Liver (tissue), 8 donors: ENCODE measurements at regions not wholly inside any gene's neighbourhood (a gene's known extent, or its start where the extent isn't known, plus 50 kb on each side); places are given as distances from the start of the nearest gene placed in this dataset.

Experiments
- DNase-seq: peaks from one replicate; pipeline ENCODE4 v3.0.0-alpha.2; 2017; ENCODE audit warnings: low spot score
- H3K27ac ChIP-seq, 2 donors: one replicate each; pipeline ENCODE4 v1.7.0; 2013; ENCODE audit warnings: inconsistent platforms in 2 of 2, low read length in 2 of 2, control low read depth in 1 of 2, low read depth in 1 of 2, mild to moderate bottlenecking in 1 of 2
- H3K27me3 ChIP-seq, 4 donors: one replicate each; pipeline versions ENCODE4 v1.6.1 to v1.7.0; 2013; ENCODE audit warnings: low read length in 3 of 4, inconsistent platforms in 1 of 4, mild to moderate bottlenecking in 1 of 4, moderate library complexity in 1 of 4; ENCODE audit not compliant: control insufficient read depth in 4 of 4, insufficient read depth in 4 of 4
- H3K36me3 ChIP-seq, 4 donors: one replicate each; pipeline versions ENCODE4 v1.6.1 to v1.7.0; 2013; ENCODE audit warnings: low read length in 3 of 4, mild to moderate bottlenecking in 3 of 4, low read depth in 1 of 4, moderate library complexity in 1 of 4; ENCODE audit not compliant: control insufficient read depth in 4 of 4, insufficient read depth in 3 of 4
- H3K4me1 ChIP-seq, 4 donors: one replicate each; pipeline versions ENCODE4 v1.6.1 to v1.7.0; 2013; ENCODE audit warnings: low read length in 3 of 4, mild to moderate bottlenecking in 3 of 4, moderate library complexity in 1 of 4; ENCODE audit not compliant: control insufficient read depth in 4 of 4, insufficient read depth in 4 of 4
- H3K4me3 ChIP-seq, 3 donors: one replicate each; pipeline versions ENCODE4 v1.6.1 to v1.7.0; 2013; ENCODE audit warnings: low read length in 3 of 3, control low read depth in 1 of 3, low read depth in 1 of 3, mild to moderate bottlenecking in 1 of 3
- H3K9ac ChIP-seq, 2 donors: one replicate each; pipeline ENCODE4 v1.7.0; 2013; ENCODE audit warnings: low read length in 2 of 2, mild to moderate bottlenecking in 2 of 2, moderate library complexity in 2 of 2, control low read depth in 1 of 2, low read depth in 1 of 2
- H3K9me3 ChIP-seq, 4 donors: one replicate each; pipeline versions ENCODE4 v1.6.1 to v1.7.0; 2013; ENCODE audit warnings: low read length in 3 of 4; ENCODE audit not compliant: control insufficient read depth in 4 of 4
- CTCF ChIP-seq: fragments of 150-350 bp; IDR thresholded peaks from 2 replicates; pipeline ENCODE4 v1.5.1; 2017; ENCODE audit warnings: improper control_type of control experiment, low read depth, low read length; ENCODE audit not compliant: missing input control
- FOXA1 ChIP-seq: IDR thresholded peaks from 2 replicates; pipeline ENCODE4 v1.6.1; 2016; ENCODE audit warnings: antibody characterized with exemption
- FOXA2 ChIP-seq: IDR thresholded peaks from 2 replicates; pipeline ENCODE4 v1.6.1; 2016; ENCODE audit warnings: antibody characterized with exemption
- HNF4A ChIP-seq, 2 donors: conservative IDR thresholded peaks; 2 replicates each; pipeline ENCODE4 v1.6.1; 2016; ENCODE audit warnings: antibody characterized with exemption in 2 of 2, mild to moderate bottlenecking in 2 of 2
- HNF4G ChIP-seq: IDR thresholded peaks from 2 replicates; pipeline ENCODE4 v1.6.1; 2016; ENCODE audit warnings: antibody characterized with exemption
- JUND ChIP-seq, 2 donors: IDR thresholded peaks; 2 replicates each; pipeline ENCODE4 v1.6.1; 2016; ENCODE audit warnings: antibody characterized with exemption in 2 of 2
- RAD21 ChIP-seq, 2 donors: IDR thresholded peaks; 2 replicates each; pipeline ENCODE4 v1.6.1; 2016; ENCODE audit warnings: antibody characterized with exemption in 2 of 2, mild to moderate bottlenecking in 2 of 2
- RXRA ChIP-seq, 2 donors: IDR thresholded peaks; 2 replicates each; pipeline ENCODE4 v1.6.1; 2017 to 2018; ENCODE audit warnings: antibody characterized with exemption in 2 of 2, mild to moderate bottlenecking in 1 of 2
- ZBTB33 ChIP-seq: IDR thresholded peaks from 2 replicates; pipeline ENCODE4 v1.6.1; 2016; ENCODE audit warnings: antibody characterized with exemption
- WGBS: extraction: QIAGEN DNeasy Blood & Tissue Kit; methylation state at CpG from one replicate; pipeline ENCODE4 v1.1.7; 2013; 5-methylcytosine and 5-hydroxymethylcytosine counted together
- TF ChIP-seq, protein P1 (sequence below): IDR thresholded peaks from 2 replicates; pipeline ENCODE4 v1.6.1; 2016; ENCODE audit warnings: antibody characterized with exemption, mild to moderate bottlenecking
- donor health status: healthy.
- donor health status: healthy.
- donor health status: healthy.
- donor health status: healthy.
- donor health status: healthy.

DNA sequence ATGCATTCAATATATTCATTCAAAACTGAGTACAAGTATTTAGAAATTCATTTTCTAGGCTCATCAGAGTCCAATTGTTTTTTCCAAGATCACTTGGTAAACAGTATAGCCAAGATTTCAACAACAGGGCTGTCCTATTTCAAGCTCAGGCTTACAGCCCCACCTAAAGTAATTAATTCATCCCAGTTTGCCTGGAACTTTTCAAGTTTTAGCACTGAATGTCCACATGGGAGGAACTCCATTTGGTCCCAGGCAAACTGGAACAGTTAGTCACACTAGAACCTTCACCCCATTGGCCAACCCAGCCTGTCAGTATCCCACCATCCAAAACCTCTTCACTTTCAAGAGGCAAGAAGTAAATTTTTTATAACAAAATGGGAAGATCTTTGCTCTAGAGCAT lies 210.9 kb downstream of the DPY19L2 start:
- peaks cover 0 to 3% (median 0%) of the 10 kb centered on the region in 4 donors for H3K9me3 ChIP-seq
- H3K9ac ChIP-seq = no peak overlapping the region
- H3K4me3 ChIP-seq = no peak overlapping the region
- H3K27ac ChIP-seq = no peak overlapping the region
- no peak for DNase-seq
- H3K4me1 ChIP-seq = no peaks in the 10 kb centered on the region
- no peaks in the 10 kb centered on the region for H3K36me3 ChIP-seq
- no peaks in the 10 kb centered on the region for H3K27me3 ChIP-seq
- TF ChIP-seq CTCF = no peak
- TF ChIP-seq ZBTB33 = no peak
- no peak for TF ChIP-seq FOXA2
- TF ChIP-seq HNF4A (conservative IDR thresholded peaks at IDR 0.05) = no peak
- no peak for TF ChIP-seq FOXA1
- no peak for TF ChIP-seq RAD21 (IDR thresholded peaks at IDR 0.05)
- TF ChIP-seq HNF4G = no peak

- H3K27ac ChIP-seq = no peak overlapping the region
- WGBS = 62% methylated on average over 2 of the region's 2 CpGs
- H3K9ac ChIP-seq = no peak overlapping the region
- DNase-seq = no peak
- H3K36me3 ChIP-seq = no peaks in the 10 kb centered on the region
- no peak for TF ChIP-seq RXRA (IDR thresholded peaks at IDR 0.05)
- TF ChIP-seq, protein P1, sequence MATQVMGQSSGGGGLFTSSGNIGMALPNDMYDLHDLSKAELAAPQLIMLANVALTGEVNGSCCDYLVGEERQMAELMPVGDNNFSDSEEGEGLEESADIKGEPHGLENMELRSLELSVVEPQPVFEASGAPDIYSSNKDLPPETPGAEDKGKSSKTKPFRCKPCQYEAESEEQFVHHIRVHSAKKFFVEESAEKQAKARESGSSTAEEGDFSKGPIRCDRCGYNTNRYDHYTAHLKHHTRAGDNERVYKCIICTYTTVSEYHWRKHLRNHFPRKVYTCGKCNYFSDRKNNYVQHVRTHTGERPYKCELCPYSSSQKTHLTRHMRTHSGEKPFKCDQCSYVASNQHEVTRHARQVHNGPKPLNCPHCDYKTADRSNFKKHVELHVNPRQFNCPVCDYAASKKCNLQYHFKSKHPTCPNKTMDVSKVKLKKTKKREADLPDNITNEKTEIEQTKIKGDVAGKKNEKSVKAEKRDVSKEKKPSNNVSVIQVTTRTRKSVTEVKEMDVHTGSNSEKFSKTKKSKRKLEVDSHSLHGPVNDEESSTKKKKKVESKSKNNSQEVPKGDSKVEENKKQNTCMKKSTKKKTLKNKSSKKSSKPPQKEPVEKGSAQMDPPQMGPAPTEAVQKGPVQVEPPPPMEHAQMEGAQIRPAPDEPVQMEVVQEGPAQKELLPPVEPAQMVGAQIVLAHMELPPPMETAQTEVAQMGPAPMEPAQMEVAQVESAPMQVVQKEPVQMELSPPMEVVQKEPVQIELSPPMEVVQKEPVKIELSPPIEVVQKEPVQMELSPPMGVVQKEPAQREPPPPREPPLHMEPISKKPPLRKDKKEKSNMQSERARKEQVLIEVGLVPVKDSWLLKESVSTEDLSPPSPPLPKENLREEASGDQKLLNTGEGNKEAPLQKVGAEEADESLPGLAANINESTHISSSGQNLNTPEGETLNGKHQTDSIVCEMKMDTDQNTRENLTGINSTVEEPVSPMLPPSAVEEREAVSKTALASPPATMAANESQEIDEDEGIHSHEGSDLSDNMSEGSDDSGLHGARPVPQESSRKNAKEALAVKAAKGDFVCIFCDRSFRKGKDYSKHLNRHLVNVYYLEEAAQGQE = no peak
- no peaks in the 10 kb centered on the region for H3K4me1 ChIP-seq
- H3K4me3 ChIP-seq = no peak overlapping the region
- H3K9me3 ChIP-seq = no peaks in the 10 kb centered on the region
- no peaks in the 10 kb centered on the region for H3K27me3 ChIP-seq
Observed at GRCh38 chr12:63450816-63451215, 217.5 kb downstream of the DPY19L2 start.

- Histone ChIP-seq H3K9ac (no peak overlapping the region), H3K27ac (no peak overlapping the region), H3K4me1 (no peaks in the 10 kb centered on the region), H3K4me3 (no peak overlapping the region), H3K9me3 (no peaks in the 10 kb centered on the region), H3K27me3 (no peaks in the 10 kb centered on the region), H3K36me3 (no peaks in the 10 kb centered on the region)
- 71% methylated on average over 1 of the region's 1 CpG for WGBS
- no peak for DNase-seq
- TF ChIP-seq JUND (IDR thresholded peaks at IDR 0.05) (no peak), ZBTB33 (no peak), RXRA (IDR thresholded peaks at IDR 0.05) (no peak)
Observed at GRCh38 chr12:63450334-63450733, 218.0 kb downstream of the DPY19L2 start.
